ENCODE measurements at regions not wholly inside any gene's neighbourhood (a gene's known extent, or its start where the extent isn't known, plus 50 kb on each side); places are given as distances from the start of the nearest gene placed in this dataset.

GRCh38 chr1:222413436-222413835, 134.5 kb downstream of the HHIPL2 start:
- no peak for TF ChIP-seq CTCF (IDR thresholded peaks at IDR 0.05; ENCODE audit: insufficient read depth in 1 of 2, low read depth in 1 of 2, low read length in 1 of 2, severe bottlenecking in 1 of 2, unreplicated experiment in 1 of 2)
- Mint-ChIP-seq H3K27me3 (ENCODE audit: insufficient read depth, unreplicated experiment) (peaks cover 10% of the 10 kb centered on the region), H3K36me3 (ENCODE audit: insufficient read depth, unreplicated experiment) (no peaks in the 10 kb centered on the region), H3K9me3 (ENCODE audit: unreplicated experiment) (no peaks in the 10 kb centered on the region), H3K4me3 (ENCODE audit: unreplicated experiment) (no peak overlapping the region), H3K27ac (ENCODE audit: unreplicated experiment) (no peak overlapping the region), H3K4me1 (ENCODE audit: low read depth, unreplicated experiment) (no peaks in the 10 kb centered on the region)
- no peak for DNase-seq
- Histone ChIP-seq H3K27me3 (replicated peaks; ENCODE audit: control insufficient read depth, insufficient read depth, low read length) (no peaks in the 10 kb centered on the region), H3K9me3 (no peaks in the 10 kb centered on the region), H3K4me1 (no peaks in the 10 kb centered on the region), H3K4me3 (ENCODE audit: low read depth, low read length) (no peak overlapping the region), H3K36me3 (ENCODE audit: control insufficient read depth, insufficient read depth, low read length) (no peaks in the 10 kb centered on the region)
- ChIA-PET POLR2A (no interaction called here), CTCF (no interaction called here)
- BruUV-seq (replicated peaks): no TSS peak
- intact Hi-C loops (cut with micrococcal nuclease; ENCODE audit: unreplicated experiment): no loop called here

GRCh38 chr1:222404710-222405109, 143.2 kb downstream of the HHIPL2 start:
- no peaks in the 10 kb centered on the region for H3K4me1 Mint-ChIP-seq (ENCODE audit: low read depth, unreplicated experiment)
- Histone ChIP-seq H3K4me1 (no peaks in the 10 kb centered on the region), H3K27me3 (replicated peaks; ENCODE audit: control insufficient read depth, insufficient read depth, low read length) (no peaks in the 10 kb centered on the region), H3K36me3 (ENCODE audit: control insufficient read depth, insufficient read depth, low read length) (no peaks in the 10 kb centered on the region), H3K9me3 (no peaks in the 10 kb centered on the region), H3K4me3 (ENCODE audit: low read depth, low read length) (no peak overlapping the region)
- no TSS peak for BruUV-seq (replicated peaks)
- no peak for DNase-seq
- peaks cover 11% of the 10 kb centered on the region for H3K27me3 Mint-ChIP-seq (ENCODE audit: insufficient read depth, unreplicated experiment)
- no peak overlapping the region for H3K4me3 Mint-ChIP-seq (ENCODE audit: unreplicated experiment)
- POLR2A ChIA-PET: no interaction called here
- no peaks in the 10 kb centered on the region for H3K36me3 Mint-ChIP-seq (ENCODE audit: insufficient read depth, unreplicated experiment)
- no peaks in the 10 kb centered on the region for H3K9me3 Mint-ChIP-seq (ENCODE audit: unreplicated experiment)
- CTCF ChIA-PET: no interaction called here
- no peak for TF ChIP-seq CTCF (IDR thresholded peaks at IDR 0.05; ENCODE audit: insufficient read depth in 1 of 2, low read depth in 1 of 2, low read length in 1 of 2, severe bottlenecking in 1 of 2, unreplicated experiment in 1 of 2)
- intact Hi-C loops (cut with micrococcal nuclease; ENCODE audit: unreplicated experiment): no loop called here
- H3K27ac Mint-ChIP-seq (ENCODE audit: unreplicated experiment): no peak overlapping the region

GRCh38 chr1:222399197-222399596, 148.7 kb downstream of the HHIPL2 start:
- CTCF ChIA-PET: no interaction called here
- no TSS peak for BruUV-seq (replicated peaks)

More at GRCh38 chr1:222399197-222399596, 148.7 kb downstream of the HHIPL2 start:
- no peaks in the 10 kb centered on the region for H3K9me3 Mint-ChIP-seq (ENCODE audit: unreplicated experiment)
- H3K27me3 Mint-ChIP-seq (ENCODE audit: insufficient read depth, unreplicated experiment): no peaks in the 10 kb centered on the region
- intact Hi-C loops (cut with micrococcal nuclease; ENCODE audit: unreplicated experiment): no loop called here
- H3K4me3 Mint-ChIP-seq (ENCODE audit: unreplicated experiment): no peak overlapping the region
- POLR2A ChIA-PET: no interaction called here
- Histone ChIP-seq H3K9me3 (no peaks in the 10 kb centered on the region), H3K27me3 (replicated peaks; ENCODE audit: control insufficient read depth, insufficient read depth, low read length) (no peaks in the 10 kb centered on the region), H3K4me1 (no peaks in the 10 kb centered on the region), H3K4me3 (ENCODE audit: low read depth, low read length) (no peak overlapping the region), H3K36me3 (ENCODE audit: control insufficient read depth, insufficient read depth, low read length) (no peaks in the 10 kb centered on the region)
- DNase-seq: no peak
- H3K27ac Mint-ChIP-seq (ENCODE audit: unreplicated experiment): no peak overlapping the region
- H3K4me1 Mint-ChIP-seq (ENCODE audit: low read depth, unreplicated experiment): no peaks in the 10 kb centered on the region
- H3K36me3 Mint-ChIP-seq (ENCODE audit: insufficient read depth, unreplicated experiment): no peaks in the 10 kb centered on the region
- no peak for TF ChIP-seq CTCF (IDR thresholded peaks at IDR 0.05; ENCODE audit: insufficient read depth in 1 of 2, low read depth in 1 of 2, low read length in 1 of 2, severe bottlenecking in 1 of 2, unreplicated experiment in 1 of 2)

All from Caco-2 (cell line).